ENCODE measurements at regions not wholly inside any gene's neighbourhood (a gene's known extent, or its start where the extent isn't known, plus 50 kb on each side); places are given as distances from the start of the nearest gene placed in this dataset.

GRCh38 chr2:199057936-199058335 is 399.8 kb downstream of the SATB2 start:
- Histone ChIP-seq H3K4me2 (replicated peaks; ENCODE audit: low read depth, low read length, poor library complexity, severe bottlenecking) (no peak overlapping the region), H3K4me3 (ENCODE audit: control extremely low read depth in 1 of 5, extremely low read depth in 1 of 5, insufficient read depth in 1 of 5, low read depth in 2 of 5, low read length in 4 of 5) (no peak overlapping the region), H2AFZ (ENCODE audit: insufficient read depth, low read depth, low read length, poor library complexity, severe bottlenecking) (no peak overlapping the region), H3K27me3 (replicated peaks in 1 of 4; ENCODE audit: control extremely low read depth in 1 of 4, control insufficient read depth in 3 of 4, insufficient read depth in 4 of 4, low read length in 3 of 4) (no peaks in the 10 kb centered on the region), H3K9ac (ENCODE audit: low read length) (no peak overlapping the region), H3K79me2 (ENCODE audit: control insufficient read depth, insufficient read depth, low read length) (no peaks in the 10 kb centered on the region), H3K36me3 (replicated peaks in 1 of 2; ENCODE audit: control extremely low read depth in 1 of 2, control insufficient read depth in 1 of 2, extremely low read depth in 1 of 2, insufficient read depth in 2 of 2, low read length in 1 of 2) (no peaks in the 10 kb centered on the region), H4K20me1 (ENCODE audit: control insufficient read depth, insufficient read depth, low read length, poor library complexity, severe bottlenecking) (no peaks in the 10 kb centered on the region), H3K9me3 (ENCODE audit: control extremely low read depth in 1 of 3, control insufficient read depth in 2 of 3, insufficient read depth in 1 of 3, low read length in 2 of 3) (no peaks in the 10 kb centered on the region), H3K4me1 (ENCODE audit: control insufficient read depth in 2 of 2, insufficient read depth in 2 of 2, low read length in 2 of 2) (no peaks in the 10 kb centered on the region), H3K27ac (ENCODE audit: low read length in 2 of 2) (no peak overlapping the region)
- no peak overlapping the region for H3K27ac Mint-ChIP-seq
- no peaks in the 10 kb centered on the region for H3K4me1 Mint-ChIP-seq
- ATAC-seq (ENCODE audit: low read depth) (no peak), DNase-seq (no peak)
- H3K27me3 Mint-ChIP-seq: no peaks in the 10 kb centered on the region
- no peak overlapping the region for H3K4me3 Mint-ChIP-seq
- WGBS (ENCODE audit: insufficient coverage): no CpG with 5 or more reads among the region's 2 CpGs
- POLR2A ChIA-PET: no interaction called here
- intact Hi-C loops (cut with micrococcal nuclease): no loop called here
- CTCF ChIA-PET: no interaction called here
- TF ChIP-seq EZH2 (IDR thresholded peaks at IDR 0.05; ENCODE audit: borderline replicate concordance, insufficient read depth, low read depth, low read length, poor library complexity, severe bottlenecking) (no peak), CTCF (IDR thresholded peaks at IDR 0.05) (no peak)
- H3K9me3 Mint-ChIP-seq (ENCODE audit: insufficient read depth): no peaks in the 10 kb centered on the region

- no peak overlapping the region for H3K4me3 ChIP-seq (ENCODE audit: control extremely low read depth in 1 of 5, extremely low read depth in 1 of 5, insufficient read depth in 1 of 5, low read depth in 2 of 5, low read length in 4 of 5)
- no peaks in the 10 kb centered on the region for H4K20me1 ChIP-seq (ENCODE audit: control insufficient read depth, insufficient read depth, low read length, poor library complexity, severe bottlenecking)
- H3K4me1 Mint-ChIP-seq: no peaks in the 10 kb centered on the region
- H3K9ac ChIP-seq (ENCODE audit: low read length): no peak overlapping the region
- H3K9me3 Mint-ChIP-seq (ENCODE audit: insufficient read depth): no peaks in the 10 kb centered on the region
- DNase-seq (no peak), ATAC-seq (ENCODE audit: low read depth) (no peak)
- H3K27ac Mint-ChIP-seq: no peak overlapping the region
- CTCF ChIA-PET: no interaction called here
- intact Hi-C loops (cut with micrococcal nuclease): no loop called here
- no peak for TF ChIP-seq CTCF (IDR thresholded peaks at IDR 0.05)
- TF ChIP-seq EZH2 (IDR thresholded peaks at IDR 0.05; ENCODE audit: borderline replicate concordance, insufficient read depth, low read depth, low read length, poor library complexity, severe bottlenecking): no peak
- WGBS (ENCODE audit: insufficient coverage): no CpG with 5 or more reads among the region's 2 CpGs
- H3K36me3 ChIP-seq (replicated peaks in 1 of 2; ENCODE audit: control extremely low read depth in 1 of 2, control insufficient read depth in 1 of 2, extremely low read depth in 1 of 2, insufficient read depth in 2 of 2, low read length in 1 of 2): no peaks in the 10 kb centered on the region
- no peak overlapping the region for H3K27ac ChIP-seq (ENCODE audit: low read length in 2 of 2)
- no peaks in the 10 kb centered on the region for H3K27me3 ChIP-seq (replicated peaks in 1 of 4; ENCODE audit: control extremely low read depth in 1 of 4, control insufficient read depth in 3 of 4, insufficient read depth in 4 of 4, low read length in 3 of 4)
- H2AFZ ChIP-seq (ENCODE audit: insufficient read depth, low read depth, low read length, poor library complexity, severe bottlenecking): no peak overlapping the region
- no peaks in the 10 kb centered on the region for H3K79me2 ChIP-seq (ENCODE audit: control insufficient read depth, insufficient read depth, low read length)
- H3K4me1 ChIP-seq (ENCODE audit: control insufficient read depth in 2 of 2, insufficient read depth in 2 of 2, low read length in 2 of 2): no peaks in the 10 kb centered on the region
- no peaks in the 10 kb centered on the region for H3K9me3 ChIP-seq (ENCODE audit: control extremely low read depth in 1 of 3, control insufficient read depth in 2 of 3, insufficient read depth in 1 of 3, low read length in 2 of 3)
- H3K27me3 Mint-ChIP-seq: no peaks in the 10 kb centered on the region
- H3K4me3 Mint-ChIP-seq: no peak overlapping the region
- POLR2A ChIA-PET: no interaction called here
- no peak overlapping the region for H3K4me2 ChIP-seq (replicated peaks; ENCODE audit: low read depth, low read length, poor library complexity, severe bottlenecking)
Observed at GRCh38 chr2:199055336-199055735, 402.4 kb downstream of the SATB2 start.
